ENCODE measurements at regions not wholly inside any gene's neighbourhood (a gene's known extent, or its start where the extent isn't known, plus 50 kb on each side); places are given as distances from the start of the nearest gene placed in this dataset.

DNA sequence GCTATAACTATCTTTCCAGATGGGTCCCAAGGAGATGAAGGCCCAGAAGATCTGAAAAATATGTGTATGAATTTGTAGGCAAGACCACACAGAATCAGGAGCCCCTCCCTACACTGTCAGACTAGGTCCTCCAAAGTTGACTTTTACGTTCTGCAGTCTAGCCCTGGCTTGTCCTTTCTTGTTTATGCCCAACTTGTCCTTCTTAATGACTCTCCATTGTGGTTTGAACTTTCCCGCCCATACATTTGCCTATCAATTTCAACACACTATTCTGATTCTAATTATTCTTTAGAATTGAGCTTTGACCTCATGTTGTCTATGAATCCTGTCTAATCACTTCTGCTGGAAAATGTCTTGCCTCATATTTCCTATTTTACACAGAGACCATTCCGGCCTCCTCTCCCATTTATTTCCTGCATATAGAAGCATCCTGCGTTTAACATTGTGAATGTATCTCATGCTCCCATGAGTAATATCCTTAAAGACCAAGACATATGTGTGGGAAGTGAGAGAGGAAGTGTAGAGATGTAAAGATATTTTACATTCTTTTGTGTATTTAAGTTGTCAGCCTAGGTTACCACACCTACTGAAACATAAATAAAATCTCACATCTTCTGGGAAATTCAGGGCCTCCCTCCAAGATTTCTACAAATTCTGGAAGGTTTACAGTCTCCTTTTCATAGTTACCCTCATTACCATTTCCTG is 348.3 kb downstream of the BCKDHB start:
- Histone ChIP-seq H3K27ac (ENCODE audit: low read depth, low read length) (no peak overlapping the region), H3K4me2 (ENCODE audit: low read length) (peak overlapping the region; percentile 18; the same call in 1 of the 2 replicates), H3K27me3 (ENCODE audit: insufficient read depth, low read length) (no peaks in the 10 kb centered on the region), H3K4me3 (replicated peaks in 1 of 2; ENCODE audit: low read depth in 1 of 2, low read length in 2 of 2) (no peak overlapping the region), H3K79me2 (ENCODE audit: insufficient read depth, low read length) (no peaks in the 10 kb centered on the region), H3K9ac (ENCODE audit: low read length) (no peak overlapping the region), H3K36me3 (ENCODE audit: control insufficient read depth in 1 of 2, insufficient read depth in 2 of 2, low read length in 2 of 2) (no peaks in the 10 kb centered on the region), H3K4me1 (ENCODE audit: control insufficient read depth in 1 of 2, insufficient read depth in 2 of 2, low read length in 2 of 2) (peaks cover 0 to 31% of the 10 kb centered on the region in 2 experiments; a peak in 2 of 4 replicates), H4K20me1 (ENCODE audit: insufficient read depth) (no peaks in the 10 kb centered on the region), H3K9me2 (ENCODE audit: insufficient read depth) (no peaks in the 10 kb centered on the region), H3K9me3 (ENCODE audit: control insufficient read depth in 1 of 2, insufficient read depth in 1 of 2, low read depth in 1 of 2, low read length in 2 of 2) (no peaks in the 10 kb centered on the region), H2AFZ (ENCODE audit: low read depth, low read length, poor library complexity, severe bottlenecking) (no peak overlapping the region)
- TF ChIP-seq RAD21 (IDR thresholded peaks at IDR 0.05; ENCODE audit: low read depth) (no peak), JUND (IDR thresholded peaks at IDR 0.05) (no peak), FOSL1 (IDR thresholded peaks at IDR 0.05; ENCODE audit: low read depth) (no peak), EZH2 (IDR thresholded peaks at IDR 0.05) (no peak), ELF1 (IDR thresholded peaks at IDR 0.05; ENCODE audit: borderline replicate concordance, low read depth) (no peak), POLR2AphosphoS5 (IDR thresholded peaks at IDR 0.05; ENCODE audit: low read depth, low read length) (no peak), CBX3 (IDR thresholded peaks at IDR 0.05; ENCODE audit: low read depth) (no peak), TCF7L2 (IDR thresholded peaks at IDR 0.05; ENCODE audit: borderline replicate concordance, extremely low read depth, insufficient read depth, insufficient read length) (no peak), EGR1 (IDR thresholded peaks at IDR 0.05; ENCODE audit: low read depth) (no peak), SIN3A (IDR thresholded peaks at IDR 0.05; ENCODE audit: low read depth) (no peak), ZFX (IDR thresholded peaks at IDR 0.05) (no peak), CEBPB (IDR thresholded peaks at IDR 0.05; ENCODE audit: low read depth) (no peak)
- TF ChIP-seq, protein P1, sequence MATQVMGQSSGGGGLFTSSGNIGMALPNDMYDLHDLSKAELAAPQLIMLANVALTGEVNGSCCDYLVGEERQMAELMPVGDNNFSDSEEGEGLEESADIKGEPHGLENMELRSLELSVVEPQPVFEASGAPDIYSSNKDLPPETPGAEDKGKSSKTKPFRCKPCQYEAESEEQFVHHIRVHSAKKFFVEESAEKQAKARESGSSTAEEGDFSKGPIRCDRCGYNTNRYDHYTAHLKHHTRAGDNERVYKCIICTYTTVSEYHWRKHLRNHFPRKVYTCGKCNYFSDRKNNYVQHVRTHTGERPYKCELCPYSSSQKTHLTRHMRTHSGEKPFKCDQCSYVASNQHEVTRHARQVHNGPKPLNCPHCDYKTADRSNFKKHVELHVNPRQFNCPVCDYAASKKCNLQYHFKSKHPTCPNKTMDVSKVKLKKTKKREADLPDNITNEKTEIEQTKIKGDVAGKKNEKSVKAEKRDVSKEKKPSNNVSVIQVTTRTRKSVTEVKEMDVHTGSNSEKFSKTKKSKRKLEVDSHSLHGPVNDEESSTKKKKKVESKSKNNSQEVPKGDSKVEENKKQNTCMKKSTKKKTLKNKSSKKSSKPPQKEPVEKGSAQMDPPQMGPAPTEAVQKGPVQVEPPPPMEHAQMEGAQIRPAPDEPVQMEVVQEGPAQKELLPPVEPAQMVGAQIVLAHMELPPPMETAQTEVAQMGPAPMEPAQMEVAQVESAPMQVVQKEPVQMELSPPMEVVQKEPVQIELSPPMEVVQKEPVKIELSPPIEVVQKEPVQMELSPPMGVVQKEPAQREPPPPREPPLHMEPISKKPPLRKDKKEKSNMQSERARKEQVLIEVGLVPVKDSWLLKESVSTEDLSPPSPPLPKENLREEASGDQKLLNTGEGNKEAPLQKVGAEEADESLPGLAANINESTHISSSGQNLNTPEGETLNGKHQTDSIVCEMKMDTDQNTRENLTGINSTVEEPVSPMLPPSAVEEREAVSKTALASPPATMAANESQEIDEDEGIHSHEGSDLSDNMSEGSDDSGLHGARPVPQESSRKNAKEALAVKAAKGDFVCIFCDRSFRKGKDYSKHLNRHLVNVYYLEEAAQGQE (IDR thresholded peaks at IDR 0.05; ENCODE audit: low read depth): no peak
- TF ChIP-seq, protein P2, sequence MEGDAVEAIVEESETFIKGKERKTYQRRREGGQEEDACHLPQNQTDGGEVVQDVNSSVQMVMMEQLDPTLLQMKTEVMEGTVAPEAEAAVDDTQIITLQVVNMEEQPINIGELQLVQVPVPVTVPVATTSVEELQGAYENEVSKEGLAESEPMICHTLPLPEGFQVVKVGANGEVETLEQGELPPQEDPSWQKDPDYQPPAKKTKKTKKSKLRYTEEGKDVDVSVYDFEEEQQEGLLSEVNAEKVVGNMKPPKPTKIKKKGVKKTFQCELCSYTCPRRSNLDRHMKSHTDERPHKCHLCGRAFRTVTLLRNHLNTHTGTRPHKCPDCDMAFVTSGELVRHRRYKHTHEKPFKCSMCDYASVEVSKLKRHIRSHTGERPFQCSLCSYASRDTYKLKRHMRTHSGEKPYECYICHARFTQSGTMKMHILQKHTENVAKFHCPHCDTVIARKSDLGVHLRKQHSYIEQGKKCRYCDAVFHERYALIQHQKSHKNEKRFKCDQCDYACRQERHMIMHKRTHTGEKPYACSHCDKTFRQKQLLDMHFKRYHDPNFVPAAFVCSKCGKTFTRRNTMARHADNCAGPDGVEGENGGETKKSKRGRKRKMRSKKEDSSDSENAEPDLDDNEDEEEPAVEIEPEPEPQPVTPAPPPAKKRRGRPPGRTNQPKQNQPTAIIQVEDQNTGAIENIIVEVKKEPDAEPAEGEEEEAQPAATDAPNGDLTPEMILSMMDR (IDR thresholded peaks at IDR 0.05 in 2 of 3, conservative IDR thresholded peaks at IDR 0.05 in 1 of 3; ENCODE audit: borderline replicate concordance in 1 of 3, insufficient read depth in 1 of 3, low read depth in 2 of 3, low read length in 2 of 3): no peak
- TF ChIP-seq, protein P3, sequence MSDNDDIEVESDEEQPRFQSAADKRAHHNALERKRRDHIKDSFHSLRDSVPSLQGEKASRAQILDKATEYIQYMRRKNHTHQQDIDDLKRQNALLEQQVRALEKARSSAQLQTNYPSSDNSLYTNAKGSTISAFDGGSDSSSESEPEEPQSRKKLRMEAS (IDR thresholded peaks at IDR 0.05): no peak
- TF ChIP-seq, protein P4, sequence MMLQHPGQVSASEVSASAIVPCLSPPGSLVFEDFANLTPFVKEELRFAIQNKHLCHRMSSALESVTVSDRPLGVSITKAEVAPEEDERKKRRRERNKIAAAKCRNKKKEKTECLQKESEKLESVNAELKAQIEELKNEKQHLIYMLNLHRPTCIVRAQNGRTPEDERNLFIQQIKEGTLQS (IDR thresholded peaks at IDR 0.05): no peak
- TF ChIP-seq, protein P5, sequence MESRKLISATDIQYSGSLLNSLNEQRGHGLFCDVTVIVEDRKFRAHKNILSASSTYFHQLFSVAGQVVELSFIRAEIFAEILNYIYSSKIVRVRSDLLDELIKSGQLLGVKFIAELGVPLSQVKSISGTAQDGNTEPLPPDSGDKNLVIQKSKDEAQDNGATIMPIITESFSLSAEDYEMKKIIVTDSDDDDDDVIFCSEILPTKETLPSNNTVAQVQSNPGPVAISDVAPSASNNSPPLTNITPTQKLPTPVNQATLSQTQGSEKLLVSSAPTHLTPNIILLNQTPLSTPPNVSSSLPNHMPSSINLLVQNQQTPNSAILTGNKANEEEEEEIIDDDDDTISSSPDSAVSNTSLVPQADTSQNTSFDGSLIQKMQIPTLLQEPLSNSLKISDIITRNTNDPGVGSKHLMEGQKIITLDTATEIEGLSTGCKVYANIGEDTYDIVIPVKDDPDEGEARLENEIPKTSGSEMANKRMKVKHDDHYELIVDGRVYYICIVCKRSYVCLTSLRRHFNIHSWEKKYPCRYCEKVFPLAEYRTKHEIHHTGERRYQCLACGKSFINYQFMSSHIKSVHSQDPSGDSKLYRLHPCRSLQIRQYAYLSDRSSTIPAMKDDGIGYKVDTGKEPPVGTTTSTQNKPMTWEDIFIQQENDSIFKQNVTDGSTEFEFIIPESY (IDR thresholded peaks at IDR 0.05; ENCODE audit: extremely low read depth, insufficient replicate concordance, low read length): no peak
- ChIA-PET CTCF (no interaction called here), POLR2A (no interaction called here), RAD21 (ENCODE audit: low non-redundant PET in 1 of 2, low total read pairs in 2 of 2, uncharacterized antibody in 2 of 2, unreplicated experiment in 2 of 2) (no interaction called here)
- DNase-seq (ENCODE audit: low read depth, low spot score): no peak
- no peak for ATAC-seq
- BruUV-seq (replicated peaks): no TSS peak
- intact Hi-C loops (cut with micrococcal nuclease): loop anchor here (5.0 kb wide), 2 partner anchors 118 to 323 kb away; no protein-coding TSS in a partner anchor
